Cardiac septum (tissue), 1 donor: ENCODE measurements at regions not wholly inside any gene's neighbourhood (a gene's known extent, or its start where the extent isn't known, plus 50 kb on each side); places are given as distances from the start of the nearest gene placed in this dataset.
"Not testable (repeated sequence)": the region's sequence is repeated elsewhere in the genome, so short reads cannot be mapped to it uniquely, and the experiment has no call there.

ENCODE experiments used
- DNase-seq: peaks from one replicate; pipeline ENCODE4 v3.0.0-alpha.2; 2020; ENCODE audit warnings: low spot score
- intact Hi-C: fragments of 100-400 bp; cut with DNase I; formaldehyde crosslinking; loops from one replicate; pipeline ENCODE4 v1.14.0; 2022
- donor health status: DM: no; HTN: no; CAD: no.

GRCh38 chr2:87516369-87516967 is 231.4 kb upstream of the PLGLB2 start:
- intact Hi-C loops, DNase-seq: not testable (repeated sequence)

- DNase-seq, intact Hi-C loops: not testable (repeated sequence)
These were observed 230.4 kb upstream of the PLGLB2 start for GRCh38 chr2:87517438-87517837.

- DNase-seq, intact Hi-C loops: not testable (repeated sequence)
These were observed 229.8 kb upstream of the PLGLB2 start for GRCh38 chr2:87518066-87518465.

GRCh38 chr2:87518547-87518946 is 229.3 kb upstream of the PLGLB2 start:
- DNase-seq, intact Hi-C loops: not testable (repeated sequence)

- DNase-seq, intact Hi-C loops: not testable (repeated sequence)
These were observed 228.5 kb upstream of the PLGLB2 start for GRCh38 chr2:87519158-87520011.

GRCh38 chr2:87521057-87521456 is 226.8 kb upstream of the PLGLB2 start:
- intact Hi-C loops, result not testable (repeated sequence)

GRCh38 chr2:87521489-87521888 is 226.4 kb upstream of the PLGLB2 start:
- DNase-seq, intact Hi-C loops: not testable (repeated sequence)

More at GRCh38 chr2:87521057-87521456, 226.8 kb upstream of the PLGLB2 start:
- DNase-seq, result not testable (repeated sequence)

GRCh38 chr2:87524619-87525188 is 223.2 kb upstream of the PLGLB2 start:
- intact Hi-C loops, DNase-seq: not testable (repeated sequence)

GRCh38 chr2:87525497-87525991 is 222.3 kb upstream of the PLGLB2 start:
- DNase-seq, intact Hi-C loops: not testable (repeated sequence)

GRCh38 chr2:87526258-87526657 is 221.6 kb upstream of the PLGLB2 start:
- intact Hi-C loops, DNase-seq: not testable (repeated sequence)

GRCh38 chr2:87531968-87532715 is 215.7 kb upstream of the PLGLB2 start:
- intact Hi-C loops, DNase-seq: not testable (repeated sequence)

GRCh38 chr2:87533390-87534272 is 214.3 kb upstream of the PLGLB2 start:
- intact Hi-C loops, DNase-seq: not testable (repeated sequence)

- intact Hi-C loops, DNase-seq: not testable (repeated sequence)
These were observed 213.5 kb upstream of the PLGLB2 start for GRCh38 chr2:87534273-87534889.

- intact Hi-C loops, DNase-seq: not testable (repeated sequence)
These were observed 211.5 kb upstream of the PLGLB2 start for GRCh38 chr2:87536427-87536826.

GRCh38 chr2:87537251-87537671 is 210.6 kb upstream of the PLGLB2 start:
- DNase-seq, intact Hi-C loops: not testable (repeated sequence)

GRCh38 chr2:87538268-87538667 is 209.6 kb upstream of the PLGLB2 start:
- DNase-seq, intact Hi-C loops: not testable (repeated sequence)

- DNase-seq, intact Hi-C loops: not testable (repeated sequence)
These were observed 208.5 kb upstream of the PLGLB2 start for GRCh38 chr2:87539151-87539943.
